GM18907 (cell line): ENCODE measurements at regions not wholly inside any gene's neighbourhood (a gene's known extent, or its start where the extent isn't known, plus 50 kb on each side); places are given as distances from the start of the nearest gene placed in this dataset.
A peak's percentile ranks its signal among the peaks of the same experiment; 100 is the strongest.
"Not testable (repeated sequence)": the region's sequence is repeated elsewhere in the genome, so short reads cannot be mapped to it uniquely, and the experiment has no call there.

ENCODE experiments used
- ATAC-seq: cut with Tn5 transposase; IDR thresholded peaks from one replicate; pipeline ENCODE4 v1.9.1; 2021; ENCODE audit warnings: mild to moderate bottlenecking, moderate library complexity; ENCODE audit not compliant: unreplicated experiment

DNA sequence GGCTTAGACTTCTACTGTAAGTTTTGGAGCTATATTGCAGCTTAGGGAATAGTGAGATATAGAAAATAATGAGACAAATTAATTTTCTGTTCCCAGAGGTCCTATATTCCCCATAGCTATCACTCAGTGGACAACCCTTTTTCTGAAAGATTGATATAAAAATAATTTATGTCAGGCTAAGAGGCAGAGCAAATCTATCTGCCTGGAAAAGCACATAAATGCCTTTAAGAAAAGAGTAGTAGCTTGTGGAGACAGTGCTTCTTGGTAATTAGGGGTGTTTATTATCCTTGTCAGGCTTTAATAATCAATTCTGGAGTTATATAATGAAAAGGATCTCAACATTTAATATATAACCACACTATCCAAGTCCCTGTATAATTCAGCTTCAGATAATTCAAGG, 1162.8 kb upstream of the PCDH20 start:
- ATAC-seq: no peak

DNA sequence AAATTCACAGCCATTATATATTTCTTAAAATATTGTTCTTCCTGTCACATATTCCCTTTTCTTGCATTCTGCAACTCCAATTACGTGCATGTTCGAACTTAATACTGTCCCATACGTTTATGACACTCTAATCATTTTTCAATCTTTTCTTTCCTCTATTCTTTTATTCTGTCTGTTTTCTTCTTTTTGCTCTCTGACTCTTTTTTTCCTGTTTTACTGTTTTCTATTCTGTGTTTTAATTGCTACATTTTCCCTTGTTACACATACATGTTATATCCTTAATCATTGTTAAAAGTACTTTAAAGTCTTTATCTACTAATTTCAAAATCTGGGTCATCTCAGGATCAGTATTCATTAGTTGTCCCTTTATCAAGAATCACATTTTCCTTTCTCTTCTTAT, 1149.1 kb upstream of the PCDH20 start:
- no peak for ATAC-seq

DNA sequence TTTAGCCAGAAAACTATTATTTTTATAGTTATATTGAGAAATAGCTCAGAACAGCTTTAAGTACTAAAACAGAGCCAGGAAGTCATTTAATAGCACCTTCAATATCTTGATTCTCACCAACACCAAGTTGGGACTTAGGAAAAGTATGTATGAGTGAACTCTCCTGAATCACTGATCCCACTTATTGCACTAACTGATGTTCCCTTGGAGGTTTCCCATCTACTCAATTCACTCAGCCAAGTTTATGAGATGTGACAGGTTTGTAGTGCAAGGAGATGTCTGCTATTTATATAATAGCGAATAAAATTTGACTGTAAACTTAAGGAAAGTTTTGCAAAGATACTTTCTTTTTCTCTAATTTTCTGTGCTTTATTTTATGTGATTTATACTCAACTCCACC, 1147.6 kb upstream of the PCDH20 start:
- no peak for ATAC-seq

DNA sequence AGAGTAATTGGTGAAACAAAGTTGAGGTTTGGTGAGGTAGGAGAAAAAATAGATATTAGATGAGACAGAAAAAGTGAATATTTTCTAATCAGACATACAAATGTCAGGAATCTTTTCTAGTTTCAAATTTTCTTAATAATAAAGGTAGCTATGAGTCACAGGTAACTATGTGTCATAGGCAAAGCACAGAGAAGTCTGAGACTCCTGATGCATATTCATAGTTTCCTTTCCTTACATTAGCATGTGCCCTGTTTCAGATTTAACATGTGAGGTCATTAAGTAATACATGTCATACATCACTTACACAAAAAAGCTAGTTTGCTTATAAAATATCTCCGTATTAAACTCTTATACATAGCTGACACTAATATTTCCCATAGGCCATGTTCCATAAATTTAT, 1141.3 kb upstream of the PCDH20 start:
- no peak for ATAC-seq

DNA sequence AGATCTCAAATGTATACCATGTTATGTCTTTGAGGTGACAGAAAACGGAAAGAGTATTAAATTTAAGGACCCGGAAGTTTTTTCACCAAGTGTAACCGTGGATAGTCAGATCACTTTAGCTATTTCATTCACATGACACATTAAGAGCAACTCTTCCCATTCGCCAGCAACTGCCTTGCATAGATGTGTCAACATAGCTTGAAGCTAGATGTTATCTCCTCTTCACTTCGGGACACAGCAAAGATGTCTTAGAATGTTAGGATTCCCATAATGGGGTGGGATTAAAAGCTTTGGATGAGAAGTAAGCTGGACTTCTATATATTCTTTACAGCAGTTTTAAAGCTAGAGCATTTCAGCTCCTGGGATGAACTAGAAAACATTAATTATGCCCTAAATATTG, 1135.9 kb upstream of the PCDH20 start:
- ATAC-seq: no peak

DNA sequence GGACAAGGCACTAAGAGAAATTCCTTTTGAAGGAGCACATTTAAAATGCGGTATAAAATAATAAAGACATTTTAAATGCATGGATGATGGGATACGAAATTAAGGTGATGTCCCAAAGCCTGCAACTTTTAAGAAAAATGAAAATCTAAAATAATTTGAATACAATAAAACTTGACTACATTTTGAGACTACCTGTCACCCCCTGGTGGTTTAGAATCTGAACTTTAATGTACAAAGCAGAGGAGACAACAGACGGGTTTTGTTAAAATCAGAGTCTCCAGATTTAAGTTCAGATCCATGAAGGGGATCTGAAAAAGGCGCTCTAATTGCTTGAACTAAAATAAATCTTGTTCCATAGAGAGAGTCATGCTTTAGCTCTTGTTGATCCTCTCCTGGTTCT, 1129.3 kb upstream of the PCDH20 start:
- no peak for ATAC-seq

DNA sequence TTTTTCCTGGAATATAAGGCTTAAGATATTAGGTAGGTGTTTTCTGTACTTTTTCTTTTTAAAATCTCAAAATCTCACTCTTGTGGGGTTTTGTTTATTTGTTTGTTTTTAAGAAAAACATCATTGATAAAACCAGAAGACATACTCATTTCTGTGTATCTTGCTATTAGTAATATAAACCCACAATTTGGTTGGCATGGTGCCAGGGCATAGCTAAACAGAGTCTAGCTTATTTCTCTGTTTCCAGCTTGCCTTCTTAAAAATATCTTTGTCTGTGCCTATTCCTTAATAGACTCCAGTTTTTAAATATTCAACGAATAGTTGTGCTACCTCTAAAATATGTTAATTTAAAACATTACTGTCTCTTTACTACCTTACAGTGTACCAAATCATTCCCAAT, 1121.9 kb upstream of the PCDH20 start:
- ATAC-seq: no peak

DNA sequence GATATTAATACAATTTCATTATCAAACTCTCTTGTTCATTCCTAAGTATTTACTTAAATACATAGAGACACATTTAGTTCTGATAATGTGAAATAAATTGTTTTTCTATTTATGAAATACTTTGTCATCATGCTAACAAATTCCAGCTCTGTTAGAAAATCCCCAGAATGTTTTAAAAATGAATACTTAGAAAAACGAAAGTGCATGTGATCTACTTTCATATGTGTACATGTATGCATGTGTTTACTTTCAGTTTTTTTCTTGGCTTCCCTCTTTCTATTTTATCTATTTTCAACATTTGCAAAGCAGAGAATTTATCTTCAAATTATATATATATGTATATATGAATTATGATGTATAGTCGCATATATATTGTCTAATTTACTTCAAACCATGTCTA, 1110.0 kb upstream of the PCDH20 start:
- ATAC-seq: no peak

DNA sequence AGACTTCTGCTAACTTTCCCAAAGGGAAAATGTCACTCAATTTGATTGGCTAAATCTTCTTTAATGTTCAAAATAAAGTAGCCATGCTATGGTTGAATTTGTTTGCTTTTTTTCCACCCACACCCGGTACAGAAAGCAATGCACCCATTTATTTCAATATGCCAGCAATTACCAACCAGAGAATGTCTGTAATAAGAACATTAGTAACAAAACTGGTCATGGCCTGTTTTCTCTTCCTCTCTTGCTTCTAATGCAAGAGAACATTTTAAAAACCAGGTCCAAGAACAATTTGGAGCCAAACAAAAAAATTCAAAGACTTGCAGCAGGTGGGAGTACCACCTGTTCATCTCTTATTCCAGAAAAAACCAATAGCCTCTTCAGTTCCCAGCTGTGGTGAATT, 1108.8 kb upstream of the PCDH20 start:
- no peak for ATAC-seq

DNA sequence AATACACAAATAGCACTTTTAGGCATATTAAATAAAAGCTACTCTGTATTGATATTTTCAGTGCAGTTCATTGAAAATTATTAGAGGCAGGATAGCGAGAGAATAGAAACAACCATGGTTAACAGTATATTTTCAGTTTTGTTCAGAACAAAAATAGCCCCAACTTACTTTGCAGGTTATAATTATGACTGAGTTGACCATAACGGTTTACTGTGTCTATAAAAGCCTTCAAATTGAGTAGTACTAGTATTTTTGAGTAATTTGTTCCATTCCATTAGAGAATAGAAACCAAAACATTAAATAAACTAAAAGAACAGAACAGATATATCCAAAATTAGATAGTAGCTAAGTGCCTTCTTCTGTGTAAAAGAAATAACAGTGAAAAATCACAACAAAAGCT, 1108.4 kb upstream of the PCDH20 start:
- no peak for ATAC-seq

DNA sequence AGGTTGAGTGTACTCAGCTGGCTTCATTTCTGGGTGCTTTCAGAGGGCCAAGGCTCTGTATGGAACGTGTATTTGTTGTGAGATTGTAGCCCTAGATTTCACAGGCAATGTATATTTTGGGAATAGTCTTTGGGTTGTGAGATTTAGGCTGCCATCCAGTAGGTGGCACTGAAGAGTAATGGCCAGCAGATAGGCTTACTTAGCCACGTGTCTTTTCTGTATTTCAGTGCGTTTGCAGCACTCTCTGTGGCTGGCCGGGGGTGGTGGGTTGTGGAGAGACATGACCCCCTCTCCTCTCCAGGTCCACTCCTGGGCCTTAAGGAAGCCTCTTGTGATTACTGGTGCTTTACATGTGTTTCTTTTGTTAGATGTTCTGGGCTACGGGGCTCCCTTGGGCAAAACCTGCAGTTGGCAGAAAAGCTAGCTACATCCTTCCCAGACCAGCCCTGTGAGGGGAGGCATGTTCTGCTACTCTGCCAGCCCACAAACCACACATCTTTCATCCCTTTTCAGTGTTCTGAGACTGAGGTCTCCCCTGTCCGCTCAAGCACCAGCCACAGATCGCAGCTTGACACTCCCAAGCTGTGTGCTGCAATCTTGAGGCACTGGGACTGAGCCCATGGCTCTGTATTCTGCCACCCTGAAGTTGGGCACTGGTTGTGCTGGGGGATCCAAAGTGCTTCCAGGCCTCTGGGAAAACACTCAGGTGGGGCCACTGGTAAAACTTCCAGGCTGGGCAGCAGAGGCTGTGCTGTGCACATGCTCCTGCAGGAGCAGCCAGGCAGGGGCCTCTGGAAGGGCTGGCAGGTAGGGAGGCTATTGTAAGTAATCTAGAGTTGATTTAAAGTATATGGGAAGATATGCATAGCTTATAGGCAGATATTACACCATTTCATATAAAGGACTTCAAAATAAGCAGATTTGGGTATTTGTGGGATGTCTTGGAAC, 1096.8 kb upstream of the PCDH20 start:
- ATAC-seq: peak; percentile 91

DNA sequence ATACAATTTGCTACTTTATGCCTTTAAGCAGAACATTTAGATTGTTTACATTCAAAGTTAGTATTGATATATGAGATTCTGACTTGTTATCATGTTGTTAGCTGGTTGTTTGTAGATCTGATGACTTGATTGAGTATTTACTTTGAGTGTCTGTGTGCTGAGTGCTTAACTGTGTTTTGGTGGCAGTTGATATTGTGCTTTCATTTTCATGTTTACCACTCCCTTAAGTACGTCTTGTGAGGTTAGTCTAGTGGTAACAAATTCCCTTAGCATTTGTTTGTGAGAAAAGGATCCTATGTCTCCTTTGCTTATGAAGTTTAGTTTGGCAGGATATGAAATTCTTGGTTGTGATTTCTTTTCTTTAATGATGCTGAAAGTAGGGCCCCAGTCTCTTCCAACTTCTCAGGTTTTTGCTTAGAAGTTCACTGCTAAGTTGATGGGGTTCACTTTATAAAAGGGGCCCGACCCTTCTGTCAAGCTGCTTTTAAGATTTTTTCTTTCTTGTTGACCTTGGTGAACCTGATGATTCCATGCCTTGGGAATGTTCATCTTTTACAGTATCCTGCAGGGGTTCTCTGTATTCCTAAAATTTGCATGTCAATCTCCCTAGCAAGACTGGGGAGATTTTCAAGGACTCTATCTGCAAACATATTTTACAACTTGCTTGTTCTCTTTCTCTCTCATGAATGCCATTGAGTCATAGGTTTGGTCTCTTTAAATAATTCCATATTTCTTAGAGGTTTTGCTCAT, 1095.4 kb upstream of the PCDH20 start:
- ATAC-seq: no peak

DNA sequence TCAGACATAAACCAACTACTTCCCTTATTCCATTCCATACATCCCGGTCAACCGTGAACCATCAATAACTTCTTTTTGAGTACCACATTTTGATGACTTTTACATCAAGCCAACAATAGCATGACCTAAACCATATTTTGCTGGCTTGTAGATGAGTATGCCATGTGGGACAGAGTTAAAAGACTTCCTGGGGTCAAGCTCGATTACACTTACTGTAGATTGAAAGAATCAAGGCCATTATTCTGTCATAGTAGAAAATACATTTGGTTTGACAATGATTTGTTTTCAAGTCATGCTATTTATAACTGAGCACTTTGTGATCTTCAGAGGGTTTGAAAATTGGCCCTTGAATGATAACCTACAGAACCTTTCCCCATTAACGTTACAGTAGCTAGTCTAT, 1086.9 kb upstream of the PCDH20 start:
- no peak for ATAC-seq

DNA sequence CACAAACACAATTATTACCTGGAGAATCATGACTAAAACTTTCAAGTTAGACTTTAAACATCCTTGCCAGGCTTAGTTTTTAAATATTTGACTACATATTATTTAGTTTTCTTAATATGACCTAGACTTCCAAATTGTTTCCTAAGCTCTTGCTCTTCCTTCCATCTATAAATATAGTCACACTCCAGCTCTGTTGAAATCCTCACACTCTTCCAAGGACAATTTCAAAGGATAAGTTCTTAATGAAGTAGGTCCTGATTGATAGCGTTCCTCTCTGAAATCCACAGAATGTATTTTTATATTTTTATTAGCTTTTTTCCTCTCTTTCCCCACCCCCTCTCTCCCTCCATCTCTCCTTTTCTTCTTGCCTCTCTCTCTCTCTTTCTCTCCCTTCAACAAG, 1074.1 kb upstream of the PCDH20 start:
- no peak for ATAC-seq

DNA sequence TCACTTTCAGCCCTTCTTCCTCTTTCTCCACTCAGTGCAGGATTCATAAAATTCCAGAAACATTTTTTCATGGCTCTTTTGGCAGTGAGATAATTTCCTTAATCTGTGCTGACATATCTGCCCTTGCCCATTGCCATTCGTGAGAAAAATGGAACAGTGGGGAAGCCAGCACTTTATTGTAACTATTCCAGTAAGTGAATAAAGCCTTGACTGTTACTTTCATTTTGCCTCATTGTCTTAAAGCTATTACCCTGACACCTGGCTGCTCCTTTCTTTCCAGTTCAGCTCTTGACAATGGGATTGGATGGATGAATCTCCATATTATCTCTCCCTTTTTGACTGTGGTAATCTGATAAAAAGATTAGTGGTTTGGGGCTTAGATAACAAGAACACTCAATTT, 1068.1 kb upstream of the PCDH20 start:
- no peak for ATAC-seq

DNA sequence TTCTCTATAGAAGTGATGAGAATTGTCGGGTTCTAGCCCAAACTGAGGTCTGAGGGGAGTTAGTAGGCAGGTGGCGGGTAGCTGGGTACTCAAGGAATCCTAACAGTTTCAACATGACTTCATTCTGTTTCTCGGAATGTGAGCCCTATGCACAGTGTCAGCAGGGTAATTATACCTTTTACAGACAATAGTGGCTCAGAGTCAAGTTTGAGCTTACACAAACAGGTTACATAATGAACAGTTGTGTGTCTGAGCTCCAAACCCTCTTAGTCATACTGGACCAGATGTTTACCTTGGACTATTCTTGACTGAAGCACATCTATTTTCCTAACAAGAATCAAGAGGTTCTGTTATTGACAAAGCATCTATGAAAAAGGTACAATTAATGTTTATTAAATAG, 1066.7 kb upstream of the PCDH20 start:
- ATAC-seq: no peak

DNA sequence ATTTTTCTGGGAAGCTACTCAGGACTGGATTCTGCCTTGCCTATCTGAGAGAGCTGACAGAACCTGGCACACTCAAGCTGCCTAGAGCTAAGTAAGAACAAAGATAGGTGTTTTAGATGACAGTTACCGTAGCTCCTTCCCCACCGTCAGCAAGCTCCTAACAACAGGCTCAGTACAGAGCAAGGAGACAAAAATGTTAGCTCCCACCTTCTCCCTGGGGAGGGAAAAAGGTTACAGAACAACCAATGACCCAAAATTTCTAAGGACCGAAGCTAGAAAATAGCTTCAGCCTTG, 1058.2 kb upstream of the PCDH20 start:
- no peak for ATAC-seq

DNA sequence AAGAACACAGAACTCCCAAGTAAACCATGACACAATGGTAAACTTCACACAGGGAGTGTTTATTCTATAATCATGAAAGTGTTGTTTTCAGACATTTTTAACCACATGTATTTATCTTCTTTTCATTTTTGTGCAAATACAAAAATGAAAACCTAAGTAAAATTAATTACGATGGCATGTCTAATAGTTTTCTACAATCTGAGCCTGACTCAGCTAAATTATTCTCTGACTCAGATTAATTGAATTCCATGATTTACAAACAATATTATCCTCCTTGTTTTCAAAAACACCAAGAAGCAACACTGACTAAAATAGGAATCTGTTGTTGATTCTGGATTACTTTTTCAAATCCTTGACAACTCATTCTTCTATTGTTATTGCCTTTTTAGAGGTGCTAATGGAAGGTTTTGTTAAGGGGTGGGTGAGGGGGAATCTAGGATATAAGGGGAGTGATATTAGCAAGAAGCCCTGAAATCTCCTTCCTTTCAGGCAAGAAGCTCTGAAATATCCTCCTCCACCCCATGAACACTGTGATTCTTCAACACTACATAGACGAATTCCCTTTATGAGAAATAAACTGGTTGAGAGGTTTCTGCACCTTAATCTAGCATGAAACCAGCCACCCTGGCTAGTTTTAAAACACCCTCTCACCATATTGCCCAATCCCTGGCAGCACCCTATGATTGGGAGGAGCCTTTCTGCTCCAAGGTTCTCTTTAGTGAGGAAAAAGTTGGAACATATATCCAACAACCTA, 1057.7 kb upstream of the PCDH20 start:
- no peak for ATAC-seq

DNA sequence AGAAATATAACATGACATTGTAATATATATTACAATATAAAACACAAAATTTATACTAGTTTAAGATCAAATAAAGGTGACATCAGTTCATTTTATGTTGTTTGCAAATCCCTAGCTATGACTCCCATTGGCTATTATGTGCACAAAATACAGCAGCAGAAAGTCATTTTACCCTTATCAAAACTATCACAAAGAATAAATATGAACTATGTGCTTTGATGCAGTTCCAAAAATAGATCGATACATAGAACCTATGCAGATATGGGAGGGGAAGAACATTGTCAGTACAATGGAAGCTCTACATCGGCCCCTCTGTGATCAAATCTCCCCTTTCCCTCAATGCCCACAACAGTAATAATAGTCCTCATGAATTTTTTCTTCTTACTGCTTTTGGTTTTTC, 1038.1 kb upstream of the PCDH20 start:
- no peak for ATAC-seq

DNA sequence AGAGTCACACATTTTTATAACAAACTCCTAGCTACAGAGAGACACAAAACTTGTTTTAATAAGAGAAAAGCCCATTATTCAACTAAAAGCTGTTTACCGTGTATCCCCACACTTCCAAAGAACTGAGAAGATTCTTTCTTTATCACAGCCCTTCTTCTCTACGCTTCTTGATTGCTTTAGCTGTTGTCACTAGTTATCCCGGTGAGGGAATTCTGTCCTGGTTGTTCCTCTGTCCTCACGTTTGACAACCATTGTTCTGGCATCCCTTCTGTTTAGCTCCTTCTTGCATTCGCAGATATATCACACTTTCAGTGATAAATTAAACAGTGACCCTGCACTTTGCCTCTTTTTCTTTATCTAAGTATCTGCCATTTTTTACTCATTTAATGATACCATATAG, 1035.1 kb upstream of the PCDH20 start:
- ATAC-seq: no peak

DNA sequence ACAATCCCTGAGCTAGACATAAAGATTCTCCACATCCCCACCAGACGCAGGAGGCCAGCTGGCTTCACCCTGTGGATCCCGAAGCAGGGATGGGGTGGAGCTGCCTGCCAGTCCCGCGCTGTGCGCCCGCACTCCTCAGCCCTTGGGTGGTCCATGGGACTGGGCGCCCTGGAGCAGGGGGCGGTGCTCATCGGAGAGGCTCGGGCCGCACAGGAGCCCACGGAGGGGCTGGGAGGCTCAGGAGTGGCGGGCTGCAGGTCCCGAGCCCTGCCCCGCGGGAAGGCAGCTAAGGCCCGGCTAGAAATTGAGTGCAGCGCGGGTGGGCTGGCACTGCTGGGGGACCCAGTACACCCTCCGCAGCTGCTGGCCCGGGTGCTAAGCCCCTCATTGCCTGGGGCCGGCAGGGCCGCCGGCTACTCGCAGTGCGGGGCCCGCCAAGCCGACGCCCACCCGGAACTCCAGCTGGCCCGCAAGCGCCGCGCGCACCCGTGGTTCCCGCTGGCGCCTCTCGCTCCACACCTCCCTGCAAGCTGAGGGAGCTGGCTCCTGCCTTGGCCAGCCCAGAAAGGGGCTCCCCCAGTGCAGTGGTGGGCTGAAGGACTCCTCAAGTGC, 1032.2 kb upstream of the PCDH20 start:
- ATAC-seq: not testable (repeated sequence)
